ENCODE measurements at regions not wholly inside any gene's neighbourhood (a gene's known extent, or its start where the extent isn't known, plus 50 kb on each side); places are given as distances from the start of the nearest gene placed in this dataset.
A peak's percentile ranks its signal among the peaks of the same experiment; 100 is the strongest.
"Not testable (repeated sequence)": the region's sequence is repeated elsewhere in the genome, so short reads cannot be mapped to it uniquely, and the experiment has no call there.

- DNase-seq (ENCODE audit: low read depth), result no peak
These were observed 166.5 kb upstream of the ATP11B start for GRCh38 chr3:182626484-182627467.

- no peak for DNase-seq (ENCODE audit: low read depth)
These were observed 164.8 kb upstream of the ATP11B start for GRCh38 chr3:182628531-182628930.

- no peak for DNase-seq (ENCODE audit: low read depth)
These were observed 163.8 kb upstream of the ATP11B start for GRCh38 chr3:182629521-182629920.

GRCh38 chr3:182631183-182632076, 161.9 kb upstream of the ATP11B start:
- DNase-seq (ENCODE audit: low read depth), result no peak

- DNase-seq (ENCODE audit: low read depth), result no peak
These were observed 161.3 kb upstream of the ATP11B start for GRCh38 chr3:182632077-182632393.

- DNase-seq (ENCODE audit: low read depth), result no peak
These were observed 160.1 kb upstream of the ATP11B start for GRCh38 chr3:182633186-182633585.

GRCh38 chr3:182636646-182637045, 156.7 kb upstream of the ATP11B start:
- no peak for DNase-seq (ENCODE audit: low read depth)

- no peak for DNase-seq (ENCODE audit: low read depth)
These were observed 155.8 kb upstream of the ATP11B start for GRCh38 chr3:182637350-182638110.

GRCh38 chr3:182644013-182644412, 149.3 kb upstream of the ATP11B start:
- DNase-seq (ENCODE audit: low read depth), result no peak

GRCh38 chr3:182644790-182645433, 148.4 kb upstream of the ATP11B start:
- no peak for DNase-seq (ENCODE audit: low read depth)

- no peak for DNase-seq (ENCODE audit: low read depth)
These were observed 142.7 kb upstream of the ATP11B start for GRCh38 chr3:182650568-182651128.

- no peak for DNase-seq (ENCODE audit: low read depth)
These were observed 141.8 kb upstream of the ATP11B start for GRCh38 chr3:182651461-182651860.

GRCh38 chr3:182653065-182653464, 140.2 kb upstream of the ATP11B start:
- not testable (repeated sequence) for DNase-seq (ENCODE audit: low read depth)

- no peak for DNase-seq (ENCODE audit: low read depth)
These were observed 124.8 kb upstream of the ATP11B start for GRCh38 chr3:182668541-182668940.

GRCh38 chr3:182668974-182669373, 124.3 kb upstream of the ATP11B start:
- DNase-seq (ENCODE audit: low read depth), result no peak

GRCh38 chr3:182671541-182671940, 121.8 kb upstream of the ATP11B start:
- no peak for DNase-seq (ENCODE audit: low read depth)

- DNase-seq (ENCODE audit: low read depth), result no peak
These were observed 121.4 kb upstream of the ATP11B start for GRCh38 chr3:182671942-182672341.

- DNase-seq (ENCODE audit: low read depth), result no peak
These were observed 120.0 kb upstream of the ATP11B start for GRCh38 chr3:182673336-182673735.

GRCh38 chr3:182682263-182683241, 110.8 kb upstream of the ATP11B start:
- peak; percentile 27 for DNase-seq (ENCODE audit: low read depth)

GRCh38 chr3:182683453-182683852, 109.9 kb upstream of the ATP11B start:
- peak; percentile 22 for DNase-seq (ENCODE audit: low read depth)
